GM12865 (cell line): ENCODE measurements at regions not wholly inside any gene's neighbourhood (a gene's known extent, or its start where the extent isn't known, plus 50 kb on each side); places are given as distances from the start of the nearest gene placed in this dataset.

ENCODE experiments used
- DNase-seq: peaks from one replicate; pipeline ENCODE4 v3.0.0; 2010; ENCODE audit warnings: low read depth
- H3K4me3 ChIP-seq: 2 replicates; pipeline ENCODE4 v1.5.1; 2011; ENCODE audit warnings: mild to moderate bottlenecking, low read depth, low read length, control low read depth
- CTCF ChIP-seq: IDR thresholded peaks from 2 replicates; pipeline ENCODE4 v1.5.1; 2011; ENCODE audit warnings: low read length, control low read depth, low read depth, inconsistent platforms; ENCODE audit not compliant: insufficient read depth; ENCODE audit errors: missing control alignments

DNA sequence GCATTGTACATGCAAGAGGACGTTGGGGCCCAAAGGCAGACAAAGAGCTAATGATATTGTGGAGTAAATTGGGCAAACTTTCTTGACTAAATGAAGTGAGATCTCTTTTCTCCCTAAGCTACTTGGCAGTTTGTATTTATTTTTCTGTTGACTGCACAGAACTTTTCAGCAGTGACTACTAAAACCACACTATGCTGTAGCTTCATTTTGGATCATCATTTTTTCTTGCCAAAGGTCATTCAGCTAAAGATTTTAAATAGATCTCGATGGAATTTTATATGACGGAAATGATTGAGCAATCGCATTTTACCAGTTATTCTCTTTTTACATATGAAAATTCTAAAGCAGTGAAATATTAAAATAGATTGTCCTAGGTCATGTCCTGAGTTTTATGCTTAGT is 286.1 kb upstream of the ACTBL2 start:
- TF ChIP-seq CTCF, result no peak
- no peak overlapping the region for H3K4me3 ChIP-seq
- DNase-seq, result no peak

DNA sequence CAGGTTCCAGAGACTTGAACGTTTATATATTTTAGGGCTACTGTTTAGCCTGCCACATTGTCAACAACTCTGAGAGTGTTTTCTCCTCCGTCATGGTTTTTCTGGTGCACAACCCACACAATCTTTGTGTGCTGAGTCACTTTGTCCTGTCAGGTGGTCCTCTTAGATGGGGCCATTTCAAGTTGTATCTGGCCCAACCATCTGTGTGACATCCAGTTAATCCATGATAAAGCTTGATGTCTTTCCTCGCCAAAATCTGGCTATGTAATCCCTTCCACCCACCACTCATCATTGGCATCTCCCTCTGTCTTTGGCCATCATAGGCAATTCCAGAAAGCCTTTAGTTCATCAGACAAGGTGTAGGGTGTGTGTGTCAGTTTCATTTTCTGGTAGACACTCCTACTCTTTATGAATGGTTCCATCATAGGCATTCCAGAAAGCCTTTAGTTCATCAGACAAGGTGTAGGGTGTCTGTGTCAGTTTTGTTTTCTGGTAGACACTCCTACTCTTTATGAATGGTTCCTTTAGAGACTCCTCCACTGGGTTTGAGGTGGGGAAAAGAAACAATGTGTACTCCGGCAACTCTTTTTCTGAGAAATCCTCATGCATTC is 282.0 kb upstream of the ACTBL2 start:
- no peak for TF ChIP-seq CTCF
- DNase-seq, result no peak
- H3K4me3 ChIP-seq, result no peak overlapping the region

DNA sequence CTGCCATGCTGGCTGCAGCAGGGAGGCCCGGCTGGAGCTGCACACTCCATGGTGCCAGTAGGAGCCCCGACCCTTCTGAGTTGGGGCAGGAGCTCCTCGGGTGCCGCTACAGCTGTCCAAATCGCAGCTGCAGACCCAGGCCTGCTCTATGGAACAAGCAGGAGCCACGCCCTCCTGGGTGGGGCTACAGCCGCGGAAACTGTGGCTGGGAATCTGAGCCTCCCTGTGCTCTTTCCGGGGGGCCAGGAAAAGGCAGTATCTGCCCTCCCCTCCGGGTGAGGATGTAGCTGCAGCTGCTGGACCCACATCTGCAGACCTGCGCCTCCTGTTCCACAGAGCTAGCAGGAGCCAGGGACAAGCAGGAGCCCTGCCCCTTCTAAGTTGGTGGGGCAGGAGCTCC is 278.9 kb upstream of the ACTBL2 start:
- TF ChIP-seq CTCF, result no peak
- DNase-seq, result no peak

DNA sequence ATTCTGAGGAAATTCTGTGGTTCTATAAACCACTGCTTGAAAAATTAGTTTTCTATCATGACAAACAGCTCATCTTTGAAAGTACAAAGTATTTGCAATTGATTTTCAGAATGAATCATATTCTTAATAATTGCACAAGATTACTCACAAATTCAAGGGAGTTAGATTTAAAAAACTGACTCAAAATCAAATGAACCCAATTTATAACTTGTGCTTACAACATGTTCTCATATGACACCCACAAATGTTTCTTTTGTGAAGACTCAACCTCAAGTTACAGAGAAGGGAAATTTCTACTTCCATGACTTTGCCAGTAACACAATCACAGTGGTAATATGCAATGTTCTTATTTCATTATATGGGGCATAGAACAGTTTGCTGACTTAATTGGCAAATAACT is 272.0 kb upstream of the ACTBL2 start:
- no peak for DNase-seq
- no peak overlapping the region for H3K4me3 ChIP-seq
- no peak for TF ChIP-seq CTCF

More for the DNA sequence above, 278.9 kb upstream of the ACTBL2 start:
- H3K4me3 ChIP-seq, result no peak overlapping the region

GRCh38 chr5:57753446-57753845 is 270.8 kb upstream of the ACTBL2 start:
- no peak for DNase-seq

GRCh38 chr5:57751710-57752109 is 269.1 kb upstream of the ACTBL2 start:
- no peak for TF ChIP-seq CTCF
- DNase-seq, result no peak
- H3K4me3 ChIP-seq, result no peak overlapping the region

More at GRCh38 chr5:57753446-57753845, 270.8 kb upstream of the ACTBL2 start:
- H3K4me3 ChIP-seq, result no peak overlapping the region
- TF ChIP-seq CTCF, result no peak

GRCh38 chr5:57750891-57751290 is 268.3 kb upstream of the ACTBL2 start:
- TF ChIP-seq CTCF, result no peak
- no peak for DNase-seq
- no peak overlapping the region for H3K4me3 ChIP-seq
